HUES6 (cell line): ENCODE measurements at regions not wholly inside any gene's neighbourhood (a gene's known extent, or its start where the extent isn't known, plus 50 kb on each side); places are given as distances from the start of the nearest gene placed in this dataset.
"Not testable (repeated sequence)": the region's sequence is repeated elsewhere in the genome, so short reads cannot be mapped to it uniquely, and the experiment has no call there.

Experiments used
- H3K27ac ChIP-seq: 2 replicates; pipeline ENCODE4 v1.7.0; 2013; ENCODE audit warnings: low read depth, mild to moderate bottlenecking, low read length, inconsistent platforms
- H3K27me3 ChIP-seq: 2 replicates; pipeline ENCODE4 v1.6.1; 2013; ENCODE audit warnings: low read length; ENCODE audit not compliant: control insufficient read depth, insufficient read depth
- H3K36me3 ChIP-seq: 2 replicates; pipeline ENCODE4 v1.6.1; 2013; ENCODE audit warnings: low read length; ENCODE audit not compliant: control insufficient read depth, insufficient read depth
- H3K4me1 ChIP-seq: 2 replicates; pipeline ENCODE4 v1.6.1; 2013; ENCODE audit warnings: low read length; ENCODE audit not compliant: control insufficient read depth, insufficient read depth
- H3K4me3 ChIP-seq: 2 replicates; pipeline ENCODE4 v1.5.1; 2013; ENCODE audit warnings: low read depth, low read length
- H3K9ac ChIP-seq: one replicate; pipeline ENCODE4 v1.6.1; 2013; ENCODE audit warnings: mild to moderate bottlenecking, low read length
- H3K9me3 ChIP-seq: 2 replicates; pipeline ENCODE4 v1.6.1; 2013; ENCODE audit warnings: low read depth, low read length; ENCODE audit not compliant: control insufficient read depth, insufficient read depth

DNA sequence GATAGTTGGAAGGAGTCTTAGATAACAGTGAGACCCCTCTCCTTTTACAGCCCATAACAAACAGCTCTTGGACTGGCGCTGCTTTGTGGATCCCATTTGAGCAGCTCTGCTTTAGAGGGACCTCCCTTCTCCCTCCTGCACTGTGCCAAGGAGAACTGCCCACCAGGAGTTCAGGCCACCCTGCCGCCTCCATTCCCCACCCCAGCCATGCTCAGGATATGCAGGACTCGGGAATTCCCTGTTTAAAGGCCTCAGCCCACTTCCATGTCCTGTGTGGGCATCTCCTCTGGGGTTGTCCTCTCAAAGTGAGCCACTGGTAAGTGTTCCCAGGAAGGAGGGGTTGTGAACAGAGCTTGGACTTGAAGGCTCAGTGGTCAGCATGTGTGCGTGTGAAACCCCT is 78.9 kb upstream of the ADRA1D start:
- Histone ChIP-seq H3K27me3 (peaks cover 3% of the 10 kb centered on the region; the same call in 1 of the 2 replicates), H3K4me1 (no peaks in the 10 kb centered on the region), H3K9ac (no peak overlapping the region), H3K27ac (no peak overlapping the region), H3K9me3 (0 out of 2 replicates have a peak, but pooled peaks cover 7% of the 10 kb centered on the region), H3K4me3 (no peak overlapping the region), H3K36me3 (no peaks in the 10 kb centered on the region)

DNA sequence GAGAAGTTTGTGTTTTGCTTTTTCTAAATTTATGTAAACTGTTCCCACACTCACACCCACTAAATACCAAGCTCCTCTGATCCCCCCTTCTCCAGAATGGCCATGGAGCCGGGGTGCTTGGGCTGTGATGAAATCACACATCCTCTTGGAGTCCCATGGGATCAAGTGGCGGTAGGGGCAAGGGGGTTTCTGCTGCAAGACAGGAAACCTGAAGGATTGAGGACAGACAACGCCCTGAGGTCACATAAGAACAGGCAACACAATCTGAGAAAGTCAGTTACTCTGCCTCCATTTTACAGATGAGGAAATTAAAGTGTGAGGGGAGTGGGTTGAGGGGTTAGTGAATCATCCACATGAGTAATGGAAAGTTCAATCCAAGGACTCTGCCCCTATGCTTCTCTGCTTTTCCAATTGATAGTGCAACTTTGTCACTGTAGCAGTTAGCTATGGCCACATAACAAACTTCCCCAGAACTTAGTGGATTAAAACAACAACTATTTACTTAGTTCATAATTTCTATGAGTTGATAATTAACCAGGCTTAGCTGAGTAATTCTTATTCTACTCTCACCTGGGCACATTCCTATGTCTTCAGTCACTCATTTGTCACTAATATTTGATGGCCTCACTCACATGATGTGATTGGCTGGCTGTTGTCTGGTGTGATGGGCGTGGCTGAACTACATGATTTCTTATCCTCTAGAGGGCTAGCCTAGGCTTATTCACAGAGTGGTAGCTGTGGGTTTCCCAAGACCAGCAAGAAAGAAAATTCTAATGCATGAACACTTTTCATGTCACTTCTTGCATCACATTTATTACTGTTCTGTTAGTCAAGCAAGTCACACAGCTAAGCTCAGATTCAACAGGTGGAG is 77.3 kb upstream of the ADRA1D start:
- Histone ChIP-seq H3K27ac (no peak overlapping the region), H3K36me3 (no peaks in the 10 kb centered on the region), H3K4me3 (no peak overlapping the region), H3K4me1 (no peaks in the 10 kb centered on the region), H3K9ac (no peak overlapping the region), H3K27me3 (peaks cover 3% of the 10 kb centered on the region; the same call in 1 of the 2 replicates), H3K9me3 (0 out of 2 replicates have a peak, but pooled peaks cover 7% of the 10 kb centered on the region)

- no peak overlapping the region for H3K9ac ChIP-seq
Measured at GRCh38 chr20:4325548-4326187, 76.6 kb upstream of the ADRA1D start.

DNA sequence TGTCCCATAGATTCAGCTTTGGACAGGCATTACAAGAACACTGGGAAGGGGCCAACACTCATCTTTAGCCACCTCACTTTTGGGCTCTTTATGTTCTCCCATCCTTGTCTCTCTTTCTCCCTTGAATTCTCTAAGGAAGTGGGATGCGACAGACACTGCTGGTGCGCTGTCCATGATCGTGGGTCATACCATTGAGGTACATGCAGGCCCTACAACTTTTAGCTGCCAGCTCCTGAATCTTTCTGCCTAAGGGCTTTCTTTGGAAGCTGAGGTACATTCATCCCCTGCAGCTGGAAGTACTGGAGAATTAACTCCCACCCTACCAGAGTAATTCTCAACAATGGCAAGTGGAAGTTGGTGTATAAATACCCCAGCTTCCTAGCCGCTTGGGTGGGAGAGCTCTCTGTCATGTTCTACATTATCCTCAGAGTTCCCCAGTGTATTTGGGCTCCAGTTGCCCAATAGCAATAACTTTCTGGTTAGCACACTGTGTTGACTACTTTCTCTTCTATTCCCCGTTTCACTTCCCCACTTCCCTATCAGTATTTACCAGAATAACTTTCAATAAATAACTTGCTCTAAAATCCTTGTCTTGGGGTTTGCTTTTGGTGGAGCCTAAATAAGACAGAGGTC is 75.6 kb upstream of the ADRA1D start:
- H3K27ac ChIP-seq, result no peak overlapping the region
- no peak overlapping the region for H3K9ac ChIP-seq
- H3K4me1 ChIP-seq, result no peaks in the 10 kb centered on the region

More at GRCh38 chr20:4325548-4326187, 76.6 kb upstream of the ADRA1D start:
- Histone ChIP-seq H3K4me1 (no peaks in the 10 kb centered on the region), H3K4me3 (no peak overlapping the region), H3K9me3 (0 out of 2 replicates have a peak, but pooled peaks cover 7% of the 10 kb centered on the region), H3K36me3 (no peaks in the 10 kb centered on the region), H3K27ac (no peak overlapping the region), H3K27me3 (peaks cover 3% of the 10 kb centered on the region; the same call in 1 of the 2 replicates)

DNA sequence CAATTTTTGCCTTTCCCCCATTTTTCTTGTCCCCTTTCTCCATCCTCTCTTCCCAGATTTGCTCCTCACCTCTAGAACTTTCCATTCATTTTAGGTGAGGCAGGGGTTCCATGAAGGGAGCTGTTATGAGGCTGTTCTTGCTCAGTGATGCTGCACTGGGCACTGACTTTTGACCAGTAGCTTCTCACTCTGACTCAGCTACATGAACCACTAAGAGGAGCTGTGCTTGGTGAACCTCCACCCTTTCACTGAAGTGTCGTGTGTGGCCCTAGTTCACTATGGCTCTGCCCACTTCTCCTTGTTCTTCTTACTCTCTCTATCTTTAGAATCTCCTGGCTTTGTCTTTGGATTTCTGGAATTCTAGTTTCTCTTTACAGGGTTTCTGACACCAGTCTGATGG is 73.4 kb upstream of the ADRA1D start:
- Histone ChIP-seq H3K9ac (no peak overlapping the region), H3K4me1 (no peaks in the 10 kb centered on the region), H3K4me3 (no peak overlapping the region), H3K9me3 (0 out of 2 replicates have a peak, but pooled peaks cover 12% of the 10 kb centered on the region), H3K27ac (no peak overlapping the region), H3K27me3 (peaks cover 3% of the 10 kb centered on the region; the same call in 1 of the 2 replicates), H3K36me3 (no peaks in the 10 kb centered on the region)

More for the DNA sequence above, 75.6 kb upstream of the ADRA1D start:
- no peaks in the 10 kb centered on the region for H3K36me3 ChIP-seq
- H3K27me3 ChIP-seq, result peaks cover 3% of the 10 kb centered on the region; the same call in 1 of the 2 replicates
- H3K9me3 ChIP-seq, result 0 out of 2 replicates have a peak, but pooled peaks cover 7% of the 10 kb centered on the region
- H3K4me3 ChIP-seq, result no peak overlapping the region

DNA sequence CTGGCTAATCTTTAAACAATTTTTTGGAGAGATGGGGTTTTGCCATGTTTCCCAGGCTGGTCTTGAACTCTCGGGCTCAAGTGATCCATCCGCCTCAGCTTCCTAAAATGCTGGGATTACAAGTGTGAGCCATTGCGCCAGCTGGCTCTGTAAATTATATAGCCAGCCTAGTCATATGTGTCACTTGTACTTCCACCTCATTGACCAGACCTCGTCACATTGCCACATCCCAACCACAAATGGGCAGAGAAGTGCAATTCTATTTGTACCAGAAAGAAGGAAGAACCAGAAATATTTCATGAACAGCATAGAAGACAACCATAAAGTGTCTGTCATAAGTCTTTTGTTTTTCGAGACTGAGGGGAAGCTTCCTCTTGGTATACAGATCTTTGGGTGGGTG is 71.2 kb upstream of the ADRA1D start:
- H3K36me3 ChIP-seq, result no peaks in the 10 kb centered on the region
- no peaks in the 10 kb centered on the region for H3K4me1 ChIP-seq
- H3K9me3 ChIP-seq, result 0 out of 2 replicates have a peak, but pooled peaks cover 8% of the 10 kb centered on the region

GRCh38 chr20:4318891-4319290 is 69.8 kb upstream of the ADRA1D start:
- Histone ChIP-seq H3K4me3 (no peak overlapping the region), H3K4me1 (no peaks in the 10 kb centered on the region), H3K9me3 (0 out of 2 replicates have a peak, but pooled peaks cover 8% of the 10 kb centered on the region), H3K27me3 (peaks cover 3% of the 10 kb centered on the region; the same call in 1 of the 2 replicates), H3K9ac (no peak overlapping the region), H3K27ac (no peak overlapping the region), H3K36me3 (no peaks in the 10 kb centered on the region)

More for the DNA sequence above, 71.2 kb upstream of the ADRA1D start:
- Histone ChIP-seq H3K4me3 (no peak overlapping the region), H3K27ac (no peak overlapping the region), H3K27me3 (peaks cover 3% of the 10 kb centered on the region; the same call in 1 of the 2 replicates), H3K9ac (no peak overlapping the region)

- not testable (repeated sequence) for H3K4me3 ChIP-seq, H3K9ac ChIP-seq, H3K36me3 ChIP-seq, H3K9me3 ChIP-seq, H3K4me1 ChIP-seq, H3K27me3 ChIP-seq, H3K27ac ChIP-seq
Measured at GRCh38 chr20:4310616-4311015, 61.5 kb upstream of the ADRA1D start.

- 0 out of 2 replicates have a peak, but pooled peaks cover 5% of the 10 kb centered on the region for H3K27me3 ChIP-seq
- H3K36me3 ChIP-seq, result no peaks in the 10 kb centered on the region
- H3K9me3 ChIP-seq, result peaks cover 6% of the 10 kb centered on the region
- H3K27ac ChIP-seq, result no peak overlapping the region
- H3K9ac ChIP-seq, result no peak overlapping the region
- no peaks in the 10 kb centered on the region for H3K4me1 ChIP-seq
- no peak overlapping the region for H3K4me3 ChIP-seq
Measured at GRCh38 chr20:4306206-4306605, 57.1 kb upstream of the ADRA1D start.

- H3K27ac ChIP-seq, result no peak overlapping the region
- H3K9me3 ChIP-seq, result no peaks in the 10 kb centered on the region
- H3K4me3 ChIP-seq, result no peak overlapping the region
- H3K27me3 ChIP-seq, result 0 out of 2 replicates have a peak, but pooled peaks cover 5% of the 10 kb centered on the region
- H3K4me1 ChIP-seq, result no peaks in the 10 kb centered on the region
- H3K9ac ChIP-seq, result no peak overlapping the region
- no peaks in the 10 kb centered on the region for H3K36me3 ChIP-seq
Measured at GRCh38 chr20:4305091-4305490, 56.0 kb upstream of the ADRA1D start.
